ENCODE measurements at regions not wholly inside any gene's neighbourhood (a gene's known extent, or its start where the extent isn't known, plus 50 kb on each side); places are given as distances from the start of the nearest gene placed in this dataset.

DNA sequence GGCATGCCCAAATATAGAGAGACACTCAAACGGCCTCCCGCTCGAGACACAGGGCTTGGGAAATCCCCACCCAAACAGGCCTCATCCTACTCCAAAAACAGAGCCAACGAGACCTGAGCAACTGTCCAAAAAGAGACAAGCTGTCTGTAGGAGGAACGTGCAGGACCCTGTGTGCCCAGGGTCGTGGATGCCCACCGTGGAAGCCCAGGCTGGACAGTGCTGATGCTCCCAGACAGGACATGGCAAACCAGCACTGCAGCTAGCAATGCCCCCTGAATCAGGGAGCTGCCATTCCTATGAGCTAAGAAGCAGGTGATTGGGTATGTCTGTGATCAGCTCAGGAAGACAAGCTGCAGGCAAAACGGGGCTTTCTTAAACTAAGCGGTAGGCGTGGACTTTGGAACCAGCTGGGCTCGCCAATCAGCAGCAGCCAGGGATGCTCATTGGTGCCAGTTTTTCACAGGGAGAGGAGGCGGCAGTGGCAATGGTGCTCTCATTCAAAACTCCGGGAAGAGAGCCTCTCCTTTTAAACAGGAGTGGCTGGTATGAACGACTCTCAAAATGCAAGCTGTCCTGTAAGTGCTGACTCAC is 113.1 kb upstream of the IRX2 start:
- POLR2A ChIA-PET: no interaction called here
- Histone ChIP-seq H3K36me3 (ENCODE audit: control insufficient read depth, insufficient read depth, low read length) (no peaks in the 10 kb centered on the region), H3K27me3 (ENCODE audit: control insufficient read depth, insufficient read depth, low read length) (no peaks in the 10 kb centered on the region), H3K4me3 (ENCODE audit: low read depth in 2 of 2, low read length in 2 of 2) (no peak overlapping the region), H3K27ac (ENCODE audit: low read length) (no peak overlapping the region), H3K4me1 (ENCODE audit: control insufficient read depth, insufficient read depth, low read length) (no peaks in the 10 kb centered on the region), H3K9me3 (ENCODE audit: control insufficient read depth, insufficient read depth, low read depth, low read length) (no peaks in the 10 kb centered on the region)
- ATAC-seq (no peak), DNase-seq (ENCODE audit: low read depth, low spot score) (no peak)
- CTCF ChIA-PET: no interaction called here
- in situ Hi-C loops (cut with HindIII; ENCODE audit: low pct_unique_long_range_greater_than_20kb, low sequenced_read_pairs): no loop called here
- no TSS peak for BruUV-seq (replicated peaks)
- intact Hi-C loops (cut with micrococcal nuclease; ENCODE audit: unreplicated experiment): no loop called here
- TF ChIP-seq POLR2AphosphoS5 (IDR thresholded peaks at IDR 0.05; ENCODE audit: low read depth, low read length) (no peak), TCF7L2 (IDR thresholded peaks at IDR 0.05; ENCODE audit: low read depth, low read length) (no peak), SIN3A (IDR thresholded peaks at IDR 0.05; ENCODE audit: borderline replicate concordance, insufficient read depth, low read depth, low read length) (no peak)
- TF ChIP-seq, protein P1, sequence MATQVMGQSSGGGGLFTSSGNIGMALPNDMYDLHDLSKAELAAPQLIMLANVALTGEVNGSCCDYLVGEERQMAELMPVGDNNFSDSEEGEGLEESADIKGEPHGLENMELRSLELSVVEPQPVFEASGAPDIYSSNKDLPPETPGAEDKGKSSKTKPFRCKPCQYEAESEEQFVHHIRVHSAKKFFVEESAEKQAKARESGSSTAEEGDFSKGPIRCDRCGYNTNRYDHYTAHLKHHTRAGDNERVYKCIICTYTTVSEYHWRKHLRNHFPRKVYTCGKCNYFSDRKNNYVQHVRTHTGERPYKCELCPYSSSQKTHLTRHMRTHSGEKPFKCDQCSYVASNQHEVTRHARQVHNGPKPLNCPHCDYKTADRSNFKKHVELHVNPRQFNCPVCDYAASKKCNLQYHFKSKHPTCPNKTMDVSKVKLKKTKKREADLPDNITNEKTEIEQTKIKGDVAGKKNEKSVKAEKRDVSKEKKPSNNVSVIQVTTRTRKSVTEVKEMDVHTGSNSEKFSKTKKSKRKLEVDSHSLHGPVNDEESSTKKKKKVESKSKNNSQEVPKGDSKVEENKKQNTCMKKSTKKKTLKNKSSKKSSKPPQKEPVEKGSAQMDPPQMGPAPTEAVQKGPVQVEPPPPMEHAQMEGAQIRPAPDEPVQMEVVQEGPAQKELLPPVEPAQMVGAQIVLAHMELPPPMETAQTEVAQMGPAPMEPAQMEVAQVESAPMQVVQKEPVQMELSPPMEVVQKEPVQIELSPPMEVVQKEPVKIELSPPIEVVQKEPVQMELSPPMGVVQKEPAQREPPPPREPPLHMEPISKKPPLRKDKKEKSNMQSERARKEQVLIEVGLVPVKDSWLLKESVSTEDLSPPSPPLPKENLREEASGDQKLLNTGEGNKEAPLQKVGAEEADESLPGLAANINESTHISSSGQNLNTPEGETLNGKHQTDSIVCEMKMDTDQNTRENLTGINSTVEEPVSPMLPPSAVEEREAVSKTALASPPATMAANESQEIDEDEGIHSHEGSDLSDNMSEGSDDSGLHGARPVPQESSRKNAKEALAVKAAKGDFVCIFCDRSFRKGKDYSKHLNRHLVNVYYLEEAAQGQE (IDR thresholded peaks at IDR 0.05; ENCODE audit: insufficient read depth in 1 of 2, low read depth in 2 of 2, low read length in 1 of 2): no peak
- TF ChIP-seq, protein P2, sequence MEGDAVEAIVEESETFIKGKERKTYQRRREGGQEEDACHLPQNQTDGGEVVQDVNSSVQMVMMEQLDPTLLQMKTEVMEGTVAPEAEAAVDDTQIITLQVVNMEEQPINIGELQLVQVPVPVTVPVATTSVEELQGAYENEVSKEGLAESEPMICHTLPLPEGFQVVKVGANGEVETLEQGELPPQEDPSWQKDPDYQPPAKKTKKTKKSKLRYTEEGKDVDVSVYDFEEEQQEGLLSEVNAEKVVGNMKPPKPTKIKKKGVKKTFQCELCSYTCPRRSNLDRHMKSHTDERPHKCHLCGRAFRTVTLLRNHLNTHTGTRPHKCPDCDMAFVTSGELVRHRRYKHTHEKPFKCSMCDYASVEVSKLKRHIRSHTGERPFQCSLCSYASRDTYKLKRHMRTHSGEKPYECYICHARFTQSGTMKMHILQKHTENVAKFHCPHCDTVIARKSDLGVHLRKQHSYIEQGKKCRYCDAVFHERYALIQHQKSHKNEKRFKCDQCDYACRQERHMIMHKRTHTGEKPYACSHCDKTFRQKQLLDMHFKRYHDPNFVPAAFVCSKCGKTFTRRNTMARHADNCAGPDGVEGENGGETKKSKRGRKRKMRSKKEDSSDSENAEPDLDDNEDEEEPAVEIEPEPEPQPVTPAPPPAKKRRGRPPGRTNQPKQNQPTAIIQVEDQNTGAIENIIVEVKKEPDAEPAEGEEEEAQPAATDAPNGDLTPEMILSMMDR (IDR thresholded peaks at IDR 0.05): no peak

DNA sequence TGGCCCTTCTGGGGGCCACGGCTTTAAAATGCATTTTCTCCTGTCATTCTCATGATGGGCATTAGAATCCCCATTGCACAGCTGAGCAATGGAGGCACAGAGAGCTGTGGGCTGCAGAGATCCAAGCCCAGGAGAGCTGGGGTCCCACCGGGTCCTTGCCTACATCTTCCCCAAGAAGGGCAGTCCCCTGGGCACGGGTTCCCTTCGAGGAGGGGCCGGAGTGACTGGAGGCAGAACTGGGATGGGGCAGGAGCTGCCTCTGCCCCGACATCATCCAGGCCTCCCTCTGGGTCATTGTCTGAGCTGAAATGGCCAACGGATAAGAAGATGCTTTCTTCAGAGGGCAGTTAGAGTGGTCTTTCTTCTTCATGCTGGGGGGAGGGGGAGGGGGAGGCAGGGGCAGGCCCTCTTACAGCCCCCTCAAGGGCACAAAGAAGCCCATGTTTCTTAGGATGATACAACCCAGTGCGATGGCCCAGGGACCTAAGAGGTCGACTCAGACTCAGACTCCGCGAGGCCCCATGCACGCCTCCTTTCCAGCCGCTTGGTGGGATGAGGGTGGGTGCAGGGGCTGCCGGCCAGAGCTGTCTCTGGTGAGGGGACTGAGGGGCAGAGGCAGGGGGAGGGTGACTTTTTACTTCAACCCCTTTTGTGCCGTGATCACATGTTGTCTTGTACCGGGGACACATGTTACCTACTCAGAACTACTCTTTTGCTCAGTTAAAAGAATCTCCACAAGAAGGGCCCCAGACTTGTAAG is 112.4 kb upstream of the IRX2 start:
- Histone ChIP-seq H3K27me3 (ENCODE audit: control insufficient read depth, insufficient read depth, low read length) (no peaks in the 10 kb centered on the region), H3K4me3 (ENCODE audit: low read depth in 2 of 2, low read length in 2 of 2) (no peak overlapping the region), H3K4me1 (ENCODE audit: control insufficient read depth, insufficient read depth, low read length) (no peaks in the 10 kb centered on the region), H3K27ac (ENCODE audit: low read length) (no peak overlapping the region), H3K36me3 (ENCODE audit: control insufficient read depth, insufficient read depth, low read length) (no peaks in the 10 kb centered on the region), H3K9me3 (ENCODE audit: control insufficient read depth, insufficient read depth, low read depth, low read length) (no peaks in the 10 kb centered on the region)
- intact Hi-C loops (cut with micrococcal nuclease; ENCODE audit: unreplicated experiment): no loop called here
- CTCF ChIA-PET: no interaction called here
- in situ Hi-C loops (cut with HindIII; ENCODE audit: low pct_unique_long_range_greater_than_20kb, low sequenced_read_pairs): no loop called here
- POLR2A ChIA-PET: no interaction called here
- DNase-seq (ENCODE audit: low read depth, low spot score) (no peak), ATAC-seq (no peak)
- TF ChIP-seq, protein P2 (IDR thresholded peaks at IDR 0.05): no peak
- TF ChIP-seq TCF7L2 (IDR thresholded peaks at IDR 0.05; ENCODE audit: low read depth, low read length) (no peak), SIN3A (IDR thresholded peaks at IDR 0.05; ENCODE audit: borderline replicate concordance, insufficient read depth, low read depth, low read length) (no peak), POLR2AphosphoS5 (IDR thresholded peaks at IDR 0.05; ENCODE audit: low read depth, low read length) (no peak)
- TF ChIP-seq, protein P1 (IDR thresholded peaks at IDR 0.05; ENCODE audit: insufficient read depth in 1 of 2, low read depth in 2 of 2, low read length in 1 of 2): no peak
- no TSS peak for BruUV-seq (replicated peaks)

Data from Panc1 (cell line).